ENCODE measurements at regions not wholly inside any gene's neighbourhood (a gene's known extent, or its start where the extent isn't known, plus 50 kb on each side); places are given as distances from the start of the nearest gene placed in this dataset.

- DNase-seq (ENCODE audit: low read depth) = no peak
- TF ChIP-seq CTCF (conservative IDR thresholded peaks at IDR 0.05; ENCODE audit: low read depth, low read length) = no peak
- no peak overlapping the region for H3K4me3 ChIP-seq (ENCODE audit: low read depth, low read length)
These were observed 126.8 kb downstream of the RTL3 start for GRCh38 chrX:78532363-78532762.

- DNase-seq (ENCODE audit: low read depth) = no peak
- no peak for TF ChIP-seq CTCF (conservative IDR thresholded peaks at IDR 0.05; ENCODE audit: low read depth, low read length)
- H3K4me3 ChIP-seq (ENCODE audit: low read depth, low read length) = no peak overlapping the region
These were observed 131.3 kb downstream of the RTL3 start for GRCh38 chrX:78527818-78528217.

- no peak for DNase-seq (ENCODE audit: low read depth)
- TF ChIP-seq CTCF (conservative IDR thresholded peaks at IDR 0.05; ENCODE audit: low read depth, low read length) = no peak
- H3K4me3 ChIP-seq (ENCODE audit: low read depth, low read length) = no peak overlapping the region
These were observed 131.9 kb downstream of the RTL3 start for GRCh38 chrX:78527263-78527662.

- H3K4me3 ChIP-seq (ENCODE audit: low read depth, low read length) = no peak overlapping the region
- no peak for TF ChIP-seq CTCF (conservative IDR thresholded peaks at IDR 0.05; ENCODE audit: low read depth, low read length)
- no peak for DNase-seq (ENCODE audit: low read depth)
These were observed 136.5 kb downstream of the RTL3 start for GRCh38 chrX:78522601-78523000.

GRCh38 chrX:78517124-78517523, 142.0 kb downstream of the RTL3 start:
- no peak for DNase-seq (ENCODE audit: low read depth)
- no peak for TF ChIP-seq CTCF (conservative IDR thresholded peaks at IDR 0.05; ENCODE audit: low read depth, low read length)
- H3K4me3 ChIP-seq (ENCODE audit: low read depth, low read length) = no peak overlapping the region

GRCh38 chrX:78514852-78515251, 144.3 kb downstream of the RTL3 start:
- peak; percentile 15 for TF ChIP-seq CTCF (conservative IDR thresholded peaks at IDR 0.05; ENCODE audit: low read depth, low read length)
- H3K4me3 ChIP-seq (ENCODE audit: low read depth, low read length) = no peak overlapping the region
- no peak for DNase-seq (ENCODE audit: low read depth)

GRCh38 chrX:78513971-78514738, 145.0 kb downstream of the RTL3 start:
- no peak for TF ChIP-seq CTCF (conservative IDR thresholded peaks at IDR 0.05; ENCODE audit: low read depth, low read length)
- no peak for DNase-seq (ENCODE audit: low read depth)
- no peak overlapping the region for H3K4me3 ChIP-seq (ENCODE audit: low read depth, low read length)

Data from epithelial cell of proximal tubule (primary cell).